Panc1 (cell line): ENCODE measurements at regions not wholly inside any gene's neighbourhood (a gene's known extent, or its start where the extent isn't known, plus 50 kb on each side); places are given as distances from the start of the nearest gene placed in this dataset.

Experiments
- ATAC-seq: fragments of 200-7000 bp; cut with Tn5 transposase; 2 replicates; pipeline ENCODE4 v1.9.1; 2020; ENCODE audit warnings: mild to moderate bottlenecking, moderate library complexity
- BruUV-seq: library from RNA; stranded (reverse); fragments of 400-500 nt; replicated peaks from 2 replicates; lab custom pipeline; 2021; lab: Mats Ljungman, UMichigan
- CTCF ChIA-PET: fragments of 300-600 bp; sonication (Branson Sonifier 250); formaldehyde crosslinking; loops from one replicate; lab custom pipeline; 2022; ENCODE audit warnings: antibody characterized with exemption; lab: Charles Lee
- POLR2A ChIA-PET: fragments of 300-600 bp; sonication (Branson Sonifier 250); formaldehyde crosslinking; loops from one replicate; lab custom pipeline; 2022; ENCODE audit warnings: antibody characterized with exemption; lab: Charles Lee
- DNase-seq: peaks from one replicate; pipeline ENCODE4 v3.0.0-alpha.2; 2010; ENCODE audit warnings: low read depth, low spot score
- H3K27ac ChIP-seq: 2 replicates; pipeline ENCODE4 v1.5.1; 2011; ENCODE audit warnings: mild to moderate bottlenecking, low read length, inconsistent platforms
- H3K27me3 ChIP-seq: fragments of 200-500 bp; sonication (Bioruptor generic); 2 replicates; pipeline ENCODE4 v1.6.0; 2014; ENCODE audit warnings: low read length, inconsistent platforms; ENCODE audit not compliant: control insufficient read depth, insufficient read depth
- H3K36me3 ChIP-seq: fragments of 200-500 bp; sonication (Bioruptor generic); 2 replicates; pipeline ENCODE4 v1.5.1; 2014; ENCODE audit warnings: inconsistent platforms, mild to moderate bottlenecking, low read length, moderate library complexity; ENCODE audit not compliant: control insufficient read depth, insufficient read depth
- H3K4me1 ChIP-seq: 2 replicates; pipeline ENCODE4 v1.5.1; 2011; ENCODE audit warnings: inconsistent platforms, mild to moderate bottlenecking, low read length, moderate library complexity; ENCODE audit not compliant: control insufficient read depth, insufficient read depth
- H3K4me3 ChIP-seq, 2 experiments: 2 replicates each; pipeline ENCODE4 v1.5.1; 2011 to 2012; ENCODE audit warnings: low read depth in 2 of 2, low read length in 2 of 2, mild to moderate bottlenecking in 2 of 2, inconsistent platforms in 1 of 2, moderate library complexity in 1 of 2
- H3K9me3 ChIP-seq: fragments of 200-500 bp; sonication (Bioruptor generic); 2 replicates; pipeline ENCODE4 v1.5.1; 2014; ENCODE audit warnings: low read depth, mild to moderate bottlenecking, inconsistent platforms, low read length, moderate library complexity; ENCODE audit not compliant: control insufficient read depth, insufficient read depth
- POLR2AphosphoS5 ChIP-seq: IDR thresholded peaks from 2 replicates; pipeline ENCODE4 v1.6.1; 2012; ENCODE audit warnings: mild to moderate bottlenecking, low read depth, low read length, moderate library complexity
- REST ChIP-seq, 2 experiments: IDR thresholded peaks; 2 replicates each; pipeline ENCODE4 v1.6.1; 2011 to 2012; ENCODE audit warnings: low read depth in 2 of 2, control low read depth in 1 of 2, low read length in 1 of 2, mild to moderate bottlenecking in 1 of 2, moderate library complexity in 1 of 2; ENCODE audit not compliant: insufficient read depth in 1 of 2
- SIN3A ChIP-seq: IDR thresholded peaks from 2 replicates; pipeline ENCODE4 v1.6.1; 2012; ENCODE audit warnings: low read depth, mild to moderate bottlenecking, low read length, moderate library complexity, borderline replicate concordance; ENCODE audit not compliant: insufficient read depth
- TCF7L2 ChIP-seq: IDR thresholded peaks from 2 replicates; pipeline ENCODE4 v1.6.1; 2011; ENCODE audit warnings: mild to moderate bottlenecking, low read depth, low read length, inconsistent platforms
- in situ Hi-C: cut with HindIII; loops from 2 replicates; pipeline ENCODE4 v1.10.0; 2016; ENCODE audit warnings: low sequenced_read_pairs, low pct_unique_long_range_greater_than_20kb
- intact Hi-C: fragments of 100-400 bp; cut with micrococcal nuclease; formaldehyde crosslinking; loops from one replicate; pipeline ENCODE4 v1.10.0; 2022; ENCODE audit not compliant: unreplicated experiment
- TF ChIP-seq, protein P1 (sequence below): fragments of 450-650 bp; IDR thresholded peaks from 2 replicates; pipeline ENCODE4 v1.5.1; 2017; ENCODE audit warnings: mild to moderate bottlenecking

GRCh38 chr2:20917287-20917660, 94.4 kb upstream of the LDAH start:
- H3K36me3 ChIP-seq, result no peaks in the 10 kb centered on the region
- intact Hi-C loops, result no loop called here
- H3K27me3 ChIP-seq, result peaks cover 4% of the 10 kb centered on the region; the same call in 1 of the 2 replicates
- ChIA-PET POLR2A (no interaction called here), CTCF (no interaction called here)
- no peaks in the 10 kb centered on the region for H3K4me1 ChIP-seq
- no peak for ATAC-seq
- no peak overlapping the region for H3K27ac ChIP-seq
- no peak for TF ChIP-seq POLR2AphosphoS5
- no peak for TF ChIP-seq TCF7L2
- TF ChIP-seq, protein P1, sequence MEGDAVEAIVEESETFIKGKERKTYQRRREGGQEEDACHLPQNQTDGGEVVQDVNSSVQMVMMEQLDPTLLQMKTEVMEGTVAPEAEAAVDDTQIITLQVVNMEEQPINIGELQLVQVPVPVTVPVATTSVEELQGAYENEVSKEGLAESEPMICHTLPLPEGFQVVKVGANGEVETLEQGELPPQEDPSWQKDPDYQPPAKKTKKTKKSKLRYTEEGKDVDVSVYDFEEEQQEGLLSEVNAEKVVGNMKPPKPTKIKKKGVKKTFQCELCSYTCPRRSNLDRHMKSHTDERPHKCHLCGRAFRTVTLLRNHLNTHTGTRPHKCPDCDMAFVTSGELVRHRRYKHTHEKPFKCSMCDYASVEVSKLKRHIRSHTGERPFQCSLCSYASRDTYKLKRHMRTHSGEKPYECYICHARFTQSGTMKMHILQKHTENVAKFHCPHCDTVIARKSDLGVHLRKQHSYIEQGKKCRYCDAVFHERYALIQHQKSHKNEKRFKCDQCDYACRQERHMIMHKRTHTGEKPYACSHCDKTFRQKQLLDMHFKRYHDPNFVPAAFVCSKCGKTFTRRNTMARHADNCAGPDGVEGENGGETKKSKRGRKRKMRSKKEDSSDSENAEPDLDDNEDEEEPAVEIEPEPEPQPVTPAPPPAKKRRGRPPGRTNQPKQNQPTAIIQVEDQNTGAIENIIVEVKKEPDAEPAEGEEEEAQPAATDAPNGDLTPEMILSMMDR, result no peak
- TF ChIP-seq SIN3A, result no peak
- TF ChIP-seq REST (IDR thresholded peaks at IDR 0.05; ENCODE audit: insufficient read depth in 1 of 2, low read depth in 2 of 2, low read length in 1 of 2), result no peak
- DNase-seq, result no peak
- H3K4me3 ChIP-seq, result no peak overlapping the region
- in situ Hi-C loops, result no loop called here
- BruUV-seq, result no TSS peak
- H3K9me3 ChIP-seq, result no peaks in the 10 kb centered on the region

GRCh38 chr2:20916604-20917286, 93.8 kb upstream of the LDAH start:
- Histone ChIP-seq H3K36me3 (no peaks in the 10 kb centered on the region), H3K27me3 (peaks cover 7% of the 10 kb centered on the region), H3K4me1 (no peaks in the 10 kb centered on the region), H3K4me3 (no peak overlapping the region), H3K9me3 (no peaks in the 10 kb centered on the region), H3K27ac (no peak overlapping the region)
- in situ Hi-C loops, result no loop called here
- DNase-seq (no peak), ATAC-seq (peak; percentile 56; the same call in 1 of the 2 replicates)
- TF ChIP-seq REST (IDR thresholded peaks at IDR 0.05; ENCODE audit: insufficient read depth in 1 of 2, low read depth in 2 of 2, low read length in 1 of 2), result no peak
- no peak for TF ChIP-seq TCF7L2
- TF ChIP-seq, protein P1, result no peak
- no peak for TF ChIP-seq SIN3A
- no peak for TF ChIP-seq POLR2AphosphoS5
- ChIA-PET POLR2A (no interaction called here), CTCF (no interaction called here)
- intact Hi-C loops, result no loop called here
- no TSS peak for BruUV-seq
